ENCODE measurements at regions not wholly inside any gene's neighbourhood (a gene's known extent, or its start where the extent isn't known, plus 50 kb on each side); places are given as distances from the start of the nearest gene placed in this dataset.

- no peaks in the 10 kb centered on the region for H3K27me3 ChIP-seq (ENCODE audit: control insufficient read depth in 1 of 2, insufficient read depth in 2 of 2, low read length in 2 of 2)
- FAIRE-seq (no peak), DNase-seq (ENCODE audit: low spot score) (no peak), ATAC-seq (no peak)
- no peak for TF ChIP-seq ZNF263 (CRISPR knock-in tag; IDR thresholded peaks at IDR 0.05)
- no peak for TF ChIP-seq REL (CRISPR knock-in tag; conservative IDR thresholded peaks at IDR 0.05)
- TF ChIP-seq ZNF7 (CRISPR knock-in tag; IDR thresholded peaks at IDR 0.05) = no peak
- no peak for TF ChIP-seq ATF2 (CRISPR knock-in tag; IDR thresholded peaks at IDR 0.05)
- H3K4me2 ChIP-seq (ENCODE audit: low read depth, low read length) = no peak overlapping the region
- H3K36me3 ChIP-seq (replicated peaks in 1 of 2; ENCODE audit: control insufficient read depth in 1 of 2, insufficient read depth in 2 of 2, low read length in 2 of 2) = no peaks in the 10 kb centered on the region
- no peaks in the 10 kb centered on the region for H4K20me1 ChIP-seq (ENCODE audit: insufficient read depth, low read length)
- no peaks in the 10 kb centered on the region for H3K9me3 ChIP-seq (ENCODE audit: low read length)
- CTCF ChIA-PET (ENCODE audit: low intra/inter-chr PET ratio, low total read pairs) = no interaction called here
- H3K27ac ChIP-seq (ENCODE audit: extremely low read length, insufficient read depth, low read length) = no peak overlapping the region
- H3K79me2 ChIP-seq (ENCODE audit: insufficient read depth, low read length) = no peaks in the 10 kb centered on the region
- H3K4me3 ChIP-seq (replicated peaks in 1 of 3; ENCODE audit: insufficient read depth in 1 of 3, low read depth in 2 of 3, low read length in 3 of 3) = no peak overlapping the region
- H2AFZ ChIP-seq (ENCODE audit: low read length) = no peak overlapping the region
- BruUV-seq (replicated peaks) = no TSS peak
- no peaks in the 10 kb centered on the region for H3K4me1 ChIP-seq (ENCODE audit: insufficient read depth, low read length)
- H3K9ac ChIP-seq (ENCODE audit: insufficient read depth, low read depth, low read length) = no peak overlapping the region
- in situ Hi-C loops (cut with HindIII; ENCODE audit: extremely low pct_ligation_motif_present, low pct_unique_long_range_greater_than_20kb) = no loop called here
- 4% methylated on average over 1 of the region's 1 CpG for WGBS (ENCODE audit: low lambda C conversion rate)
- POLR2A ChIA-PET = no interaction called here
- intact Hi-C loops (cut with micrococcal nuclease; ENCODE audit: unreplicated experiment) = no loop called here
Observed at GRCh38 chr5:20445326-20445860, 457.4 kb upstream of the CDH18 start.

- DNase-seq (ENCODE audit: low spot score) (no peak), FAIRE-seq (no peak), ATAC-seq (no peak)
- CTCF ChIA-PET (ENCODE audit: low intra/inter-chr PET ratio, low total read pairs) = no interaction called here
- Histone ChIP-seq H3K4me1 (ENCODE audit: insufficient read depth, low read length) (no peaks in the 10 kb centered on the region), H3K9me3 (ENCODE audit: low read length) (no peaks in the 10 kb centered on the region), H3K4me3 (replicated peaks in 1 of 3; ENCODE audit: insufficient read depth in 1 of 3, low read depth in 2 of 3, low read length in 3 of 3) (no peak overlapping the region), H3K4me2 (ENCODE audit: low read depth, low read length) (no peak overlapping the region), H2AFZ (ENCODE audit: low read length) (no peak overlapping the region), H4K20me1 (ENCODE audit: insufficient read depth, low read length) (no peaks in the 10 kb centered on the region), H3K27me3 (ENCODE audit: control insufficient read depth in 1 of 2, insufficient read depth in 2 of 2, low read length in 2 of 2) (no peaks in the 10 kb centered on the region; a peak in 1 of 5 replicates), H3K36me3 (replicated peaks in 1 of 2; ENCODE audit: control insufficient read depth in 1 of 2, insufficient read depth in 2 of 2, low read length in 2 of 2) (no peaks in the 10 kb centered on the region), H3K27ac (ENCODE audit: extremely low read length, insufficient read depth, low read length) (no peak overlapping the region), H3K79me2 (ENCODE audit: insufficient read depth, low read length) (no peaks in the 10 kb centered on the region), H3K9ac (ENCODE audit: insufficient read depth, low read depth, low read length) (no peak overlapping the region)
- 1% methylated on average over 3 of the region's 3 CpGs for WGBS (ENCODE audit: low lambda C conversion rate)
- in situ Hi-C loops (cut with HindIII; ENCODE audit: extremely low pct_ligation_motif_present, low pct_unique_long_range_greater_than_20kb) = no loop called here
- POLR2A ChIA-PET = no interaction called here
- intact Hi-C loops (cut with micrococcal nuclease; ENCODE audit: unreplicated experiment) = no loop called here
- no TSS peak for BruUV-seq (replicated peaks)
- TF ChIP-seq BATF2 (CRISPR knock-in tag; IDR thresholded peaks at IDR 0.05) (no peak), ZBTB49 (CRISPR knock-in tag; IDR thresholded peaks at IDR 0.05; ENCODE audit: borderline replicate concordance) (no peak), ZFX (CRISPR knock-in tag; IDR thresholded peaks at IDR 0.05; ENCODE audit: low read depth) (no peak), ATF1 (CRISPR knock-in tag; IDR thresholded peaks at IDR 0.05) (no peak), THYN1 (CRISPR knock-in tag; IDR thresholded peaks at IDR 0.05; ENCODE audit: borderline replicate concordance, low read depth) (no peak), MAF1 (CRISPR knock-in tag; IDR thresholded peaks at IDR 0.05; ENCODE audit: borderline replicate concordance) (no peak), HIVEP1 (CRISPR knock-in tag; IDR thresholded peaks at IDR 0.05) (no peak), SIN3B (IDR thresholded peaks at IDR 0.05; ENCODE audit: low read length) (no peak), TRIM22 (IDR thresholded peaks at IDR 0.05) (no peak), ZNF83 (CRISPR knock-in tag; IDR thresholded peaks at IDR 0.05; ENCODE audit: borderline replicate concordance) (no peak)
Observed at GRCh38 chr5:20434786-20435185, 446.8 kb upstream of the CDH18 start.
